ENCODE measurements at regions not wholly inside any gene's neighbourhood (a gene's known extent, or its start where the extent isn't known, plus 50 kb on each side); places are given as distances from the start of the nearest gene placed in this dataset.

- TF ChIP-seq, protein P1, sequence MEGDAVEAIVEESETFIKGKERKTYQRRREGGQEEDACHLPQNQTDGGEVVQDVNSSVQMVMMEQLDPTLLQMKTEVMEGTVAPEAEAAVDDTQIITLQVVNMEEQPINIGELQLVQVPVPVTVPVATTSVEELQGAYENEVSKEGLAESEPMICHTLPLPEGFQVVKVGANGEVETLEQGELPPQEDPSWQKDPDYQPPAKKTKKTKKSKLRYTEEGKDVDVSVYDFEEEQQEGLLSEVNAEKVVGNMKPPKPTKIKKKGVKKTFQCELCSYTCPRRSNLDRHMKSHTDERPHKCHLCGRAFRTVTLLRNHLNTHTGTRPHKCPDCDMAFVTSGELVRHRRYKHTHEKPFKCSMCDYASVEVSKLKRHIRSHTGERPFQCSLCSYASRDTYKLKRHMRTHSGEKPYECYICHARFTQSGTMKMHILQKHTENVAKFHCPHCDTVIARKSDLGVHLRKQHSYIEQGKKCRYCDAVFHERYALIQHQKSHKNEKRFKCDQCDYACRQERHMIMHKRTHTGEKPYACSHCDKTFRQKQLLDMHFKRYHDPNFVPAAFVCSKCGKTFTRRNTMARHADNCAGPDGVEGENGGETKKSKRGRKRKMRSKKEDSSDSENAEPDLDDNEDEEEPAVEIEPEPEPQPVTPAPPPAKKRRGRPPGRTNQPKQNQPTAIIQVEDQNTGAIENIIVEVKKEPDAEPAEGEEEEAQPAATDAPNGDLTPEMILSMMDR (IDR thresholded peaks at IDR 0.05; ENCODE audit: insufficient read depth, low read depth, low read length, missing control alignments), result no peak
- no peak overlapping the region for H3K4me3 ChIP-seq (ENCODE audit: low read length)
- no peak for DNase-seq (ENCODE audit: low read depth)
Observed at GRCh38 chr6:68007717-68008116, 627.4 kb upstream of the ADGRB3 start.

DNA sequence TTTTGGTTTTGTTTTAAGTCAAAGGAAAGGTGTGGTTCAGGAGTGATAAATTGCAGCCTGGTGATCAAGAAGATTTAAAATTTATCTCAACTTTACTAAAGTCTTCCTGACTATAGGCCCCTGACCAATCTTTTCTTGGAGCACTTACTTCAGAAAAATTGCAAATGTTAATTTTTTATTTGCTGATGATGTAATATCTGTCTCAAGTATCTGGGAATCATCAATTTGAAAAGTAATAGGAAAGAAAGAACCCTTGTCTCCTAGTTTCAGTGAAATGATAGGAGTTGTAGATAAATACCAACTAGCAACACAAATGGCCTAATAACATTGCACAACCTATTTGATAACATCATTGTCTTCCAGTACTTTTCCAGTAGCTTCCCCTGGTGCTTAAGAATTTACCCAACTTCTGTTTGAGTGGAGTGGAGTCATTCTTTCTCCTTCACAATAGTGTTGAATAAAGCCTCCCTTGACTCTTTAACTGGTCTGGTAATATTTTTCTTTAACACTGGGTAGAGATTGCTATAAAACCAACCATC is 648.3 kb upstream of the ADGRB3 start:
- TF ChIP-seq, protein P1 (IDR thresholded peaks at IDR 0.05; ENCODE audit: insufficient read depth, low read depth, low read length, missing control alignments), result no peak
- no peak for DNase-seq (ENCODE audit: low read depth)
- no peak overlapping the region for H3K4me3 ChIP-seq (ENCODE audit: low read length)

DNA sequence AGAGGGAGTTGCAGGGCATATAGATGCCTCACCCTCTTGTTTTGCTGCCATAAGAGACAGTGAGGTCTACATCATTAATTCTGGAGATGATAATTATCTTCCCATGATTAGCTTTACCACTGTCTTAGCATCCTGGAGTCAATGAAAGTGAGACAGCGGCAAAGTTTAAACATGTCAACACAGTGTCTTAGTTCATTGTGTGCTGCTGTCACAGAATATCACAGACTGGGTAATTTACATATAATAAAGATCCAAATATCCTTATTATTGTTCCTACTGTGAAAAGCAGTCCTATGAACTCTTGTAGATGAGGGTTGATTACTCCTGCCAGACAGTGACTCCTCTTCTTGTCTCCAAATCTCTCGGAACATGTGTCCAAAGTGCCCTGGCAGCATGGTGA is 658.6 kb upstream of the ADGRB3 start:
- no peak overlapping the region for H3K4me3 ChIP-seq (ENCODE audit: low read length)
- no peak for DNase-seq (ENCODE audit: low read depth)
- TF ChIP-seq, protein P1 (IDR thresholded peaks at IDR 0.05; ENCODE audit: insufficient read depth, low read depth, low read length, missing control alignments), result no peak

- TF ChIP-seq, protein P1 (IDR thresholded peaks at IDR 0.05; ENCODE audit: insufficient read depth, low read depth, low read length, missing control alignments), result no peak
- no peak overlapping the region for H3K4me3 ChIP-seq (ENCODE audit: low read length)
- DNase-seq (ENCODE audit: low read depth), result no peak
Observed at GRCh38 chr6:67974931-67975330, 660.2 kb upstream of the ADGRB3 start.

DNA sequence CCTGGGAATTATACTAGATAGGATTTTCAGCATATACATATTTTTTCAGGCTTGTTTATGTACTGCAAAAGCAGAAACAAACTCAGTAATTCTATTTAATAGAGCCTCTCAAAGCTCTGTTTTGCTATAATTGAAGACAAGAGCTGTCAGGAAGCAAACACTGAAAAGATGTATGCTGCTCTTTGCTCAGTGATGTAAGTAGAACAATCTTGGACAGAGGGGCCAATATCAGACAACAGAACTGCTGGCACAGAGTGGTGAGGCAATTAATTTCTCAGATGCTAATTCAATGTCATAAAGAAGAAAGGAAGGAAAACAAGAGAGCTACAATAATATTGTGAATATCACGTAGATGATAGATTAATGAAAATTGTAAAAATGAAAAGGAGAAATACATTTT is 663.3 kb upstream of the ADGRB3 start:
- no peak for DNase-seq (ENCODE audit: low read depth)
- TF ChIP-seq, protein P1 (IDR thresholded peaks at IDR 0.05; ENCODE audit: insufficient read depth, low read depth, low read length, missing control alignments), result no peak
- no peak overlapping the region for H3K4me3 ChIP-seq (ENCODE audit: low read length)

GRCh38 chr6:67966830-67967229 is 668.3 kb upstream of the ADGRB3 start:
- H3K4me3 ChIP-seq (ENCODE audit: low read length), result no peak overlapping the region
- no peak for DNase-seq (ENCODE audit: low read depth)
- TF ChIP-seq, protein P1 (IDR thresholded peaks at IDR 0.05; ENCODE audit: insufficient read depth, low read depth, low read length, missing control alignments), result no peak

DNA sequence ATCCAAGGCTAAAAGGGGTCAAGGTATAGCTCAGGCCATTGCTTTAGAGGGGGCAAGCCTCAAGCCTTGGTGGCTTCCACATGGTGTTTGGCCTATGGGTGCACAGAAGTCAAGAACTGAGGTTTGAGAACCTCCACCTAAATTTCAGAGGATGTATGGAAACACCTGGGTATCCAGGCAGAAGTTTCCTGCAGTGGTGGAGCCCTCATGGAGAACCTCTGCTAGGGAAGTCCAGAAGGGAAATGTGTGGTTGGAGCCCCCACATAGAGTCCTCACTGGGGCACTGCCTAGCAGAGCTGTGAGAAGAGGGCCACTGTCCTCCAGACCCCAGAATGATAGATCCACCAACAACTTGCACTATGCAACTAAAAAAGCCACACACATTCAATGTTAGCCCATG is 678.7 kb upstream of the ADGRB3 start:
- DNase-seq (ENCODE audit: low read depth), result no peak
- no peak overlapping the region for H3K4me3 ChIP-seq (ENCODE audit: low read length)
- TF ChIP-seq, protein P1 (IDR thresholded peaks at IDR 0.05; ENCODE audit: insufficient read depth, low read depth, low read length, missing control alignments), result no peak
